Right lobe of liver (tissue), 6 donors: ENCODE measurements at regions not wholly inside any gene's neighbourhood (a gene's known extent, or its start where the extent isn't known, plus 50 kb on each side); places are given as distances from the start of the nearest gene placed in this dataset.

Source experiments
- ATAC-seq, 4 donors: fragments of 200-7000 bp; cut with Tn5 transposase; one replicate each; pipeline ENCODE4 v1.9.1; 2020; ENCODE audit warnings: mild to moderate bottlenecking in 4 of 4, moderate library complexity in 4 of 4
- DNase-seq, 3 donors: peaks; one replicate each; pipeline ENCODE4 v3.0.0-alpha.2; 2020
- H3K27ac ChIP-seq, 3 donors: fragments of 200-600 bp; one replicate each; pipeline ENCODE4 v1.8.0; 2022
- H3K27me3 ChIP-seq, 2 donors: fragments of 200-600 bp; one replicate each; pipeline ENCODE4 v1.8.0; 2022
- H3K36me3 ChIP-seq, 4 donors: fragments of 200-600 bp; sonication (generic) in 1 of 4; one replicate each; pipeline versions ENCODE4 v1.5.1 to v1.8.0; 2017 to 2022; ENCODE audit warnings: control low read depth in 1 of 4
- H3K4me1 ChIP-seq, 4 donors: fragments of 200-600 bp; sonication (generic) in 1 of 4; one replicate each; pipeline versions ENCODE4 v1.5.1 to v1.8.0; 2017 to 2022; ENCODE audit warnings: control low read depth in 1 of 4
- H3K4me3 ChIP-seq, 3 donors: fragments of 200-600 bp; one replicate each; pipeline ENCODE4 v1.8.0; 2022
- H3K9me3 ChIP-seq, 4 donors: fragments of 200-600 bp; sonication (generic) in 1 of 4; one replicate each; pipeline versions ENCODE4 v1.5.1 to v1.8.0; 2017 to 2022; ENCODE audit warnings: control low read depth in 1 of 4
- CTCF ChIP-seq, 4 donors: fragments of 200-600 bp in 3 of 4; fragments of 450-650 bp in 1 of 4; IDR thresholded peaks; one replicate each; pipeline versions ENCODE4 v1.5.1 to v1.8.0; 2016 to 2022; ENCODE audit warnings: antibody characterized with exemption in 4 of 4, mild to moderate bottlenecking in 2 of 4
- POLR2A ChIP-seq: fragments of 450-650 bp; IDR thresholded peaks from one replicate; pipeline ENCODE4 v1.6.1; 2017; ENCODE audit warnings: antibody characterized with exemption, mild to moderate bottlenecking
- WGBS: methylation state at CpG from one replicate; pipeline ENCODE4 v1.1.6; 2018; ENCODE audit warnings: low coverage, low lambda C conversion rate; ENCODE audit not compliant: insufficient coverage; ENCODE audit errors: missing lambda C conversion rate; 5-methylcytosine and 5-hydroxymethylcytosine counted together
- intact Hi-C, 2 donors: fragments of 100-400 bp; cut with DNase I; formaldehyde crosslinking; loops; one replicate each; pipeline versions ENCODE4 v1.11.2 to v1.14.1; 2022
- donor health status: DM: no; HTN: yes; CAD: no.
- donor health status: DM: no; HTN: no; CAD: no.
- donor health status: DM: no; HTN: no; CAD: no.
- donor health status: DM: no; HTN: yes; CAD: no.
- donor health status: DM: no; HTN: yes; CAD: no.

GRCh38 chr20:60570481-60571277, 612.5 kb downstream of the CDH26 start:
- intact Hi-C loops = no loop called here
- H3K4me3 ChIP-seq = no peak overlapping the region
- WGBS = 53% methylated on average over 7 of the region's 11 CpGs
- H3K36me3 ChIP-seq = no peaks in the 10 kb centered on the region
- TF ChIP-seq CTCF (IDR thresholded peaks at IDR 0.05) (no peak), POLR2A (no peak)
- DNase-seq = no peak
- no peak overlapping the region for H3K27ac ChIP-seq
- H3K9me3 ChIP-seq = no peaks in the 10 kb centered on the region
- no peaks in the 10 kb centered on the region for H3K27me3 ChIP-seq
- ATAC-seq = no peak
- H3K4me1 ChIP-seq = no peaks in the 10 kb centered on the region

GRCh38 chr20:60573003-60573680, 614.9 kb downstream of the CDH26 start:
- no peaks in the 10 kb centered on the region for H3K27me3 ChIP-seq
- H3K36me3 ChIP-seq = no peaks in the 10 kb centered on the region
- intact Hi-C loops = no loop called here
- ATAC-seq (no peak), DNase-seq (no peak)
- no peaks in the 10 kb centered on the region for H3K4me1 ChIP-seq
- no peak overlapping the region for H3K4me3 ChIP-seq
- no peak overlapping the region for H3K27ac ChIP-seq
- no peak for TF ChIP-seq POLR2A
- no peak for TF ChIP-seq CTCF (IDR thresholded peaks at IDR 0.05)
- no peaks in the 10 kb centered on the region for H3K9me3 ChIP-seq
- WGBS = 64% methylated on average over 4 of the region's 4 CpGs

GRCh38 chr20:60576236-60576635, 618.0 kb downstream of the CDH26 start:
- Histone ChIP-seq H3K4me3 (no peak overlapping the region), H3K36me3 (no peaks in the 10 kb centered on the region), H3K4me1 (no peaks in the 10 kb centered on the region), H3K9me3 (no peaks in the 10 kb centered on the region), H3K27ac (no peak overlapping the region), H3K27me3 (no peaks in the 10 kb centered on the region)
- TF ChIP-seq CTCF (IDR thresholded peaks at IDR 0.05) (no peak), POLR2A (no peak)
- 71% methylated on average over 2 of the region's 2 CpGs for whole genome bisulfite sequencing
- intact Hi-C loops = no loop called here
- no peak for DNase-seq
- ATAC-seq = no peak

- no peak overlapping the region for H3K27ac ChIP-seq
- no peaks in the 10 kb centered on the region for H3K27me3 ChIP-seq
- 20% methylated on average over 1 of the region's 4 CpGs for WGBS
- ATAC-seq = no peak
- intact Hi-C loops = no loop called here
- no peaks in the 10 kb centered on the region for H3K4me1 ChIP-seq
- H3K36me3 ChIP-seq = no peaks in the 10 kb centered on the region
- TF ChIP-seq CTCF (IDR thresholded peaks at IDR 0.05) = no peak
- no peak for TF ChIP-seq POLR2A
- no peak overlapping the region for H3K4me3 ChIP-seq
- DNase-seq = no peak
- no peaks in the 10 kb centered on the region for H3K9me3 ChIP-seq
These were observed 621.8 kb downstream of the CDH26 start for GRCh38 chr20:60579941-60580515.
